ENCODE measurements at regions not wholly inside any gene's neighbourhood (a gene's known extent, or its start where the extent isn't known, plus 50 kb on each side); places are given as distances from the start of the nearest gene placed in this dataset.
"Not testable (repeated sequence)": the region's sequence is repeated elsewhere in the genome, so short reads cannot be mapped to it uniquely, and the experiment has no call there.

GRCh38 chr12:116427200-116427930, 131.8 kb upstream of the MAP1LC3B2 start:
- DNase-seq (ENCODE audit: extremely low read depth in 1 of 2, low read depth in 1 of 2) = no peak

- DNase-seq (ENCODE audit: extremely low read depth in 1 of 2, low read depth in 1 of 2) = no peak
Observed at GRCh38 chr12:116429826-116430360, 129.3 kb upstream of the MAP1LC3B2 start.

- no peak for DNase-seq (ENCODE audit: extremely low read depth in 1 of 2, low read depth in 1 of 2)
Observed at GRCh38 chr12:116430911-116431565, 128.1 kb upstream of the MAP1LC3B2 start.

- DNase-seq (ENCODE audit: extremely low read depth in 1 of 2, low read depth in 1 of 2) = no peak
Observed at GRCh38 chr12:116431677-116432300, 127.4 kb upstream of the MAP1LC3B2 start.

GRCh38 chr12:116432314-116432750, 126.8 kb upstream of the MAP1LC3B2 start:
- DNase-seq (ENCODE audit: extremely low read depth in 1 of 2, low read depth in 1 of 2) = no peak

GRCh38 chr12:116433249-116433648, 125.9 kb upstream of the MAP1LC3B2 start:
- DNase-seq (ENCODE audit: extremely low read depth in 1 of 2, low read depth in 1 of 2) = no peak

- DNase-seq (ENCODE audit: extremely low read depth in 1 of 2, low read depth in 1 of 2) = no peak
Observed at GRCh38 chr12:116434155-116435011, 124.8 kb upstream of the MAP1LC3B2 start.

- DNase-seq (ENCODE audit: extremely low read depth in 1 of 2, low read depth in 1 of 2) = no peak
Observed at GRCh38 chr12:116435984-116436383, 123.2 kb upstream of the MAP1LC3B2 start.

GRCh38 chr12:116436561-116437249, 122.5 kb upstream of the MAP1LC3B2 start:
- no peak for DNase-seq (ENCODE audit: extremely low read depth in 1 of 2, low read depth in 1 of 2)

- DNase-seq (ENCODE audit: extremely low read depth in 1 of 2, low read depth in 1 of 2) = no peak
Observed at GRCh38 chr12:116441292-116441691, 117.9 kb upstream of the MAP1LC3B2 start.

GRCh38 chr12:116442304-116442703, 116.9 kb upstream of the MAP1LC3B2 start:
- no peak for DNase-seq (ENCODE audit: extremely low read depth in 1 of 2, low read depth in 1 of 2)

- no peak for DNase-seq (ENCODE audit: extremely low read depth in 1 of 2, low read depth in 1 of 2)
Observed at GRCh38 chr12:116442946-116443345, 116.2 kb upstream of the MAP1LC3B2 start.

GRCh38 chr12:116443821-116444589, 115.2 kb upstream of the MAP1LC3B2 start:
- no peak for DNase-seq (ENCODE audit: extremely low read depth in 1 of 2, low read depth in 1 of 2)

- DNase-seq (ENCODE audit: extremely low read depth in 1 of 2, low read depth in 1 of 2) = no peak
Observed at GRCh38 chr12:116444590-116444943, 114.6 kb upstream of the MAP1LC3B2 start.

- DNase-seq (ENCODE audit: extremely low read depth in 1 of 2, low read depth in 1 of 2) = no peak
Observed at GRCh38 chr12:116448165-116448739, 110.9 kb upstream of the MAP1LC3B2 start.

- DNase-seq (ENCODE audit: extremely low read depth in 1 of 2, low read depth in 1 of 2) = no peak
Observed at GRCh38 chr12:116450406-116450910, 108.7 kb upstream of the MAP1LC3B2 start.

- DNase-seq (ENCODE audit: extremely low read depth in 1 of 2, low read depth in 1 of 2) = not testable (repeated sequence)
Observed at GRCh38 chr12:116452975-116453374, 106.2 kb upstream of the MAP1LC3B2 start.

- DNase-seq (ENCODE audit: extremely low read depth in 1 of 2, low read depth in 1 of 2) = no peak
Observed at GRCh38 chr12:116453631-116454030, 105.5 kb upstream of the MAP1LC3B2 start.

GRCh38 chr12:116454076-116454475, 105.1 kb upstream of the MAP1LC3B2 start:
- DNase-seq (ENCODE audit: extremely low read depth in 1 of 2, low read depth in 1 of 2) = no peak
